ENCODE measurements at regions not wholly inside any gene's neighbourhood (a gene's known extent, or its start where the extent isn't known, plus 50 kb on each side); places are given as distances from the start of the nearest gene placed in this dataset.

GRCh38 chr9:115204904-115205453 is 87.0 kb upstream of the TNC start:
- H3K27ac ChIP-seq = peak overlapping the region; percentile 26
- no peaks in the 10 kb centered on the region for H3K9me3 ChIP-seq (ENCODE audit: low read depth)
- no peaks in the 10 kb centered on the region for H3K27me3 ChIP-seq
- TF ChIP-seq CTCF (IDR thresholded peaks at IDR 0.05; ENCODE audit: poor library complexity) (no peak), EZH2 (IDR thresholded peaks at IDR 0.05; ENCODE audit: borderline replicate concordance) (no peak), EZH2phosphoT487 (IDR thresholded peaks at IDR 0.05; ENCODE audit: low read depth, severe bottlenecking, unreplicated experiment) (no peak)
- H3K4me2 ChIP-seq = no peak overlapping the region
- 35% methylated on average over 1 of the region's 1 CpG for WGBS (ENCODE audit: low lambda C conversion rate, missing lambda C conversion rate)
- H3K36me3 ChIP-seq (replicated peaks; ENCODE audit: insufficient read depth, low read depth) = no peaks in the 10 kb centered on the region
- H3K79me2 ChIP-seq = no peaks in the 10 kb centered on the region
- H3K4me3 ChIP-seq = no peak overlapping the region
- H3K9me2 ChIP-seq (replicated peaks; ENCODE audit: insufficient read depth) = no peaks in the 10 kb centered on the region
- no peaks in the 10 kb centered on the region for H4K20me1 ChIP-seq (ENCODE audit: insufficient read depth, poor library complexity, severe bottlenecking)
- H3K4me1 ChIP-seq (ENCODE audit: insufficient read depth) = peaks cover 14% of the 10 kb centered on the region
- peak; percentile 54 for DNase-seq (ENCODE audit: low spot score)
- H2AFZ ChIP-seq = no peak overlapping the region

- DNase-seq (ENCODE audit: low spot score) = no peak
These were observed 89.3 kb upstream of the TNC start for GRCh38 chr9:115207003-115207836.

DNA sequence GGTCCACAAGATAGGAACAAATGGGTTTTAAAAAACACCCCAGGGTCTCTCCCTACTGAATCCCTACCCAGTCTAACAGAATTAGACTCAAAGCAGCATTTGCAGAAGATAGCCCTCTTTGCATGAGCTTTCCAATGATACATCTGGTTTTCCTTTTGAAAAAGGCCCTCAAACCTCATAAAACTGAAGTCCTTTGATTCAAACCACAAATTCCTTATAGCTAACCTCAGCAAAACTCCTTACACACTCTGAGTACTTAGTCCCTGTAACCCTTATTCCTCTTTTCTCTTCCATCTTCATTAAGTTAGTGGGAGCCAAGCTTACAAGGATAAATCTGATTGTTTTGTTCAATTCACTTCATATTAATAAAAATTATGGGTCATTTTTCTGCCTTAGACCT is 90.5 kb upstream of the TNC start:
- H2AFZ ChIP-seq = no peak overlapping the region
- no peak overlapping the region for H3K4me2 ChIP-seq
- H3K9me3 ChIP-seq (ENCODE audit: low read depth) = no peaks in the 10 kb centered on the region
- no peaks in the 10 kb centered on the region for H3K9me2 ChIP-seq (replicated peaks; ENCODE audit: insufficient read depth)
- H3K79me2 ChIP-seq = no peaks in the 10 kb centered on the region
- TF ChIP-seq EZH2 (IDR thresholded peaks at IDR 0.05; ENCODE audit: borderline replicate concordance) = no peak
- TF ChIP-seq CTCF (IDR thresholded peaks at IDR 0.05; ENCODE audit: poor library complexity) = no peak
- TF ChIP-seq EZH2phosphoT487 (IDR thresholded peaks at IDR 0.05; ENCODE audit: low read depth, severe bottlenecking, unreplicated experiment) = no peak
- H3K36me3 ChIP-seq (replicated peaks; ENCODE audit: insufficient read depth, low read depth) = no peaks in the 10 kb centered on the region
- no peak for DNase-seq (ENCODE audit: low spot score)
- no peaks in the 10 kb centered on the region for H3K27me3 ChIP-seq
- H3K27ac ChIP-seq = peak overlapping the region; percentile 51
- peaks cover 14% of the 10 kb centered on the region for H3K4me1 ChIP-seq (ENCODE audit: insufficient read depth)
- H4K20me1 ChIP-seq (ENCODE audit: insufficient read depth, poor library complexity, severe bottlenecking) = no peaks in the 10 kb centered on the region
- no peak overlapping the region for H3K4me3 ChIP-seq

More at GRCh38 chr9:115207003-115207836, 89.3 kb upstream of the TNC start:
- Histone ChIP-seq H4K20me1 (ENCODE audit: insufficient read depth, poor library complexity, severe bottlenecking) (no peaks in the 10 kb centered on the region), H2AFZ (no peak overlapping the region), H3K9me3 (ENCODE audit: low read depth) (no peaks in the 10 kb centered on the region), H3K36me3 (replicated peaks; ENCODE audit: insufficient read depth, low read depth) (no peaks in the 10 kb centered on the region), H3K27me3 (no peaks in the 10 kb centered on the region), H3K4me3 (no peak overlapping the region), H3K79me2 (no peaks in the 10 kb centered on the region), H3K4me2 (no peak overlapping the region), H3K4me1 (ENCODE audit: insufficient read depth) (peaks cover 22% of the 10 kb centered on the region), H3K9me2 (replicated peaks; ENCODE audit: insufficient read depth) (no peaks in the 10 kb centered on the region), H3K27ac (no peak overlapping the region)
- 67% methylated on average over 3 of the region's 3 CpGs for WGBS (ENCODE audit: low lambda C conversion rate, missing lambda C conversion rate)
- TF ChIP-seq EZH2phosphoT487 (IDR thresholded peaks at IDR 0.05; ENCODE audit: low read depth, severe bottlenecking, unreplicated experiment) (no peak), CTCF (IDR thresholded peaks at IDR 0.05; ENCODE audit: poor library complexity) (no peak), EZH2 (IDR thresholded peaks at IDR 0.05; ENCODE audit: borderline replicate concordance) (no peak)
